HG03521 (cell line): ENCODE measurements at regions not wholly inside any gene's neighbourhood (a gene's known extent, or its start where the extent isn't known, plus 50 kb on each side); places are given as distances from the start of the nearest gene placed in this dataset.
"Not testable (repeated sequence)": the region's sequence is repeated elsewhere in the genome, so short reads cannot be mapped to it uniquely, and the experiment has no call there.

Experiments
- ATAC-seq: cut with Tn5 transposase; IDR thresholded peaks from one replicate; pipeline ENCODE4 v1.9.1; 2021; ENCODE audit warnings: mild to moderate bottlenecking, moderate library complexity; ENCODE audit not compliant: unreplicated experiment

DNA sequence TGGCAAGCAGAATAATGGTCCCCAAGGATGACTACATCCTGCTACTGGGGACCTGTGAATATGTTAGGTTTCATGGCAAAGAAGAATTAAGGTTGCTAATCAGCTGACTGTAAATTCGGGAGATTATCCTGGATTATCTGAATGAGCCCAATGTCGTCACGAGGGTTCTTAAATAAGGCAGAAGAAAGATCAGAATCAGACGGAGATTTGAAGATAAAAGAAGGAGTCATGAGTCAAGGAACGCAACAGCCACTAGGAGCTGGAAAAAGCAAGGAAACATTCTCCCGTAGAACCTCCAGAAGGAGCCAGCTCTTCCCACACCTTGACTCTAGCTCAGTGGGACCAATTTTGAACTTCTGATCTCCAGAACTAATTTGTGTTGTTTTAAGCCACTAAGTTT, 82.9 kb upstream of the APBB1IP start:
- ATAC-seq, result no peak

DNA sequence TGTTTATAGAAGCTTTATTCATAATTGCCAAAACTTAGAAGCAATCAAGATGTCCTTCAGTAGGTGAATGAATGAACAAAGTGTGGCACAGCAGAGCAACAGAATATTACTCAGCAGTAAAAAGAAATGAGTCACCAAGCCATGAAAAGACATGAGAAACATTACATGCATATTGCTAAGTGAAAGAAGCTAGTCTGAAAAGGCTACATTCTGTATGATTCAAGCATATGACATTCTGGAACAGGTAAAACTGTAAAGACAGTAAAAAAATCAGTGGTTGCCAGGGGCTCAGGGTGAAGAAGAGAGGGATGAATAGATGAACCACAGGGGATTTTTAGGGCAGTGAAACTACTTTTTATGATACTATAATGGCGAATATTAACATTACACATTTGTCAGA, 80.9 kb upstream of the APBB1IP start:
- no peak for ATAC-seq

DNA sequence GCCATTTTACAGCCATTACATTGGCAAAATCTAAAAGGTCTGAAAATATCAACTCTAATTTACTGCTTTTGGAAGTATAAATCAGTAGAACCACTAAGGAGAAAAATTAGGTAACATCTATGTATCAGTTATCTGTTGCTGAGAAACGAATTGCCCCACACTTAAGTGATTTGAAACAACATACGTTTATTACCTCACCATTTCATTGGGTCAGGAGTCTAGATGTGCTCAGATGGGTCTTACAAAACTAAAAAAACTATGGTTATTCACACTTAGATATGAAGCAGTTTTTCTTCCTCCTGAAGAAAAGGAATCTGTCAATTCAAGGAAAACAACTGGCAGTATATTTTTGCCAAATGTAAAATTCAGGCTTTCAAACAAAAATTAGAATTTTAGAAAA, 80.1 kb upstream of the APBB1IP start:
- no peak for ATAC-seq

DNA sequence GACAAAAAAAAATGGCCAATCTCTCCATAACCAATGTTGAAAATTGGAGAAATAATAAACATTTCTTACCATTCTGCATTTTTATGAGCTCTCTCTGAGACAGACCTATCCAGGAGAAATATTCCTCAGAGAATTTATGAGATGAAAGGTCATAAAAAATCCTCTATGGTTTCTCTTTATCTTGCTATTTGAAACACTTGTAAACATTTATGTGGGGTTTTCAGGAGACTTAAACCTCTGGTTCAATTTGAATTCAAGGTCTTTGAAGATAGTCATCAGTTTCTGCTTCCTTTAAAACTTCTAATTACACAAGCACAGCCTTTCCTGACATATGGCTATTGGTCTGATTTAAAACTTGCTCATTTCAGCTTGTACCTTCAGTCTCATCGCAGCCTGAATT, 78.5 kb upstream of the APBB1IP start:
- no peak for ATAC-seq

DNA sequence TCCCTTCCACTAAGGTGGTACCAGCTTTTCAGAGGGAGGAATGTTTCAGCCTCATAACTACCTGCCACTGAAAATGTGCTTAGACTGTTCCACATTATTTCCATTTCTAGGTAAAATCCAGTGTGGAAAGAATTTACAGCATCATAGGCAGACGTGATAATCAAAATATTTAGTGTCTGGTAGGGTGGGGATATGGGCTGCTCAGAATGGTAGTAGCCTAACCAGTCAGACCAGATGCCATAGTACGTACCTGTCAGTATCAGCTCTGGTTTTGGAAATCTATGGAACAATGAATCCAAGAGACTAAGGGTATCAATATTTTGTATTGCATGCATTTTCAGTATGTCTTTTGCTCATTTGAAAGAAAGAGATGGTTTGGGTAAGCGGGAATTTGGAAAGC, 76.8 kb upstream of the APBB1IP start:
- no peak for ATAC-seq

DNA sequence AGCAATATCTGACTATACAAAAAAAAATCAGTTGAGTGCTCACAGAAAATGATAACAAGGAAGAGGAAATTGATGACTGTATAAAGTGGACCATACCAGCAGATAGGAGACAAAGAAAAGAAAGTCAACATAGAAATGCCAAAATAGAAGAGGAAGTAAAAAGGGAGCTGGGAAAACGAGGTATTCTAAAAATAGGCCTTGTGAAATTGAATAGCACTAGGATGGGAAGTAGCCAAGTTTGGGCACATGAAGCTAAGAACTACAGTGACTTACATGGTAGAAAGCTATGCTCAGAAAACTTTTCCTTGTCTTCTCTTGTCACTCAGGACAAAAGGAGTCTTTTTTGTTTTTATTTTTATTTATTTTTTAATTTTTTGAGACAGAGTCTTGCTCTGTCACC, 76.2 kb upstream of the APBB1IP start:
- no peak for ATAC-seq

DNA sequence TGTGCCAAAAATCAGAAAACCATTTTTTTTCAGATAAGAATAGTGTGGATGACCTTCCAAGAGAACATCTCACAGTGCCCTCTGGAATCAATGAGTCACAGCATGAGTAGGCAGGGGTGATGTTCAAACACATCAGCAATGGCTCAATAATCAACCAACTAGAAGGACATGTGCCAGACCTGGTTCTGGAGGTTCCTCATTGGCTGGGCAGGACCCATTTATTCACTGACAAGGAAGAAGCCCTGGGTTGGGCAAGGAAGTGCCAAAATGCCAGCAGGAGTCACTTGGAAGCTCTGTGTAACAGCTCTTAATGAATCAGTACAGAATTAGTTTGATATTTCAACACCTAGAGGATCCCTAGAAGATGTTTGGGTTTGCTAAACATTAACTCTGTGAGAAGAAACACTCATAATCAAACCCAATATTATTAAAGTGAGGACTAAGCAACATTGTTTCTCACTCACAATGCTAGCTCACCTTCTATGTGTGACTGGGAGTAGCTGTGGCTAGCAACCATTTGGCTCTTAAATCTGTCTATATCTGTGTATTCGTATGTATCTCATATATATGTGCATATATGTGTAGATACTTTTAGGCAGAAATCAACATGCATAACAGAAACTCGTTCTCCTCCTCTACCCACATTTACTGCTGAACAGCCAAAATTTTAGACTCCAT, 72.3 kb upstream of the APBB1IP start:
- no peak for ATAC-seq

DNA sequence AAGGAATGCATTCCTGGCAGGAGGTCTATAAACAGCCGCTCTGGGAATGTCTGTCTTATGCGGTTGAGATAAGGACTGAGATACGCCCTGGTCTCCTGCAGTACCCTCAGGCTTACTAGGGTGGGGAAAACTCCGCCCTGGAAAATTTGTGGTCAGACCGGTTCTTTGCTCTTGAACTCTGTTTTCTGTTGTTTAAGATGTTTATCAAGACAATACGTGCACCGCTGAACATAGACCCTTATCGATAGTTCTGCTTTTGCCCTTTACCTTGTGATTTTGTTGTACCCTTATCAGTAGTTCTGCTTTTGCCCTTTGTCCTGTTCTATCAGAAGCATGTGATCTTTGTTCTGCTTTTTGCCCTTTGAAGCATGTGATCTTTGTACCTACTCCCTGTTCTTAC, 71.1 kb upstream of the APBB1IP start:
- not testable (repeated sequence) for ATAC-seq

DNA sequence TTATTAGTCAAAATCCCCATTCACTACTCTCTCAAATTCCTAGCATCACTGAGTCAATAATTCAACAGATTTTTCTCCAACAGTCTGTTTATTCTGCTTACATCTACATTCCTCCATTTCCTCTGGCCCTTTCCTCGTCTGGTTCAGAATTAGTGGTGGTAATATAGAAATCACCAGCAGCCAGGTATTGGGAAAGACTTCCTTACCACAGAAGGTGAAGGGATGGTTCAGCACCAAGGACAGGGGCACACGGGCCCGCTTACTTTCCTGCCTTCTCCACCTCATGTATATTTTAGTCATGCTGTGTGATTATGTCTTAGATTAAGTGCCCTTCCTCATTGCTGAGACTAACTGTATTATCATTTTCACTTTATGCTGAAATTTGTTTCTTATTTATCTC, 70.4 kb upstream of the APBB1IP start:
- no peak for ATAC-seq

DNA sequence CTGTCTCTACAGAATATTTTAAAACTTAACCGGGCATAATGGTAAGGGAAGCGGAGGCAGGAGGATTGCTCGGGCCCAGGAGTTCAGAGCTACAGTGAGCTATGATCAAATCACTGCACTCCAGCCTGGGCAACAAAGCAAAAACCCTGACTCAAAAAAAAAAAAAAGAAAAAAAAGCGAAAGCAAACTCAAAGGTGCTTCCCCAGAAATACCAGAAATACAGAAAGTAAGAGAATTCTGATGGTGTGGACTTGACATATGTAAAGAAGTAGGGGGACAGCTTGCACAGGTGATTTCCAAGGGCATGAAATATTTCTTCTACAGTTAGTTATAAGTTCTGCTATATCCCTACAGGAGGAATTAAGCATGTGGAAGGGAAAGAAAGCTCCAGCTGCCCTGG, 69.7 kb upstream of the APBB1IP start:
- ATAC-seq, result peak; percentile 33

DNA sequence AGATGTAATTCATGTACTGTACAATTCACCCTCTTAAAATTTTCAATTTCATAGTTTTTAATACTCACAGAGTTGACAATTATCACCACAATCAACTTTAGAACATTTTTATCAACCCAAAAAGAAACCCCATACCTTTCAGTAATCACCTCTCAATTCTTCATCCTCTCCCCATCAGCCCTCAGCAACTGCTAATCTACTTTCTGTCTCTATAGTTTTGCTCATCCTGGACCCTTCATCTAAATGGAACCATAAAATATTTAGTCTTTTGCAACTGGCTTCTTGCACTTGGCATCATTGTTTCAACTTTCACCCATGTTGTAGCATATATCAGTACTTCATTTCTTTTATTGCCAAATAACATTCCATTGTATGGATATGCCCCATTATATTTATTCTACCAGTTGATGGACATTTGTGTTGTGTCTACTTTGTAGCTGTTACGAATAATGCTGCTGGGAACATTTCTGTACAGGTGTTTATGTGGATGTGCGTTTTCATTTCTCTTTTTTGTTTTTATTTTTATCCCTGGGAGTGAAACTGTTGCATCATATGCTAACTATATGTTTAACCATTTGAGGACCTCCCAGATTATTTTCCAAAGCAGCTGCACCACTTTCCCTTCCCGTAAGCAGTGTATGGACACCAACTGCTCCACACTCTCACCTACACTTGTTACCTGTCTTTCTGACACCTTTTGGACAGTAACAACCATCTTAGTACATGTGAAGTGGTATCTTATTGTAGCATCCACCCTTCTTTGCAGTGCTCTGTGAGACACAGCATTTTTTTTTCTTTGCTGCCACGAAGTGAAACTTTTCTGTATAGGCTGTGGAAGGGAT, 65.4 kb upstream of the APBB1IP start:
- ATAC-seq, result peak; percentile 66

DNA sequence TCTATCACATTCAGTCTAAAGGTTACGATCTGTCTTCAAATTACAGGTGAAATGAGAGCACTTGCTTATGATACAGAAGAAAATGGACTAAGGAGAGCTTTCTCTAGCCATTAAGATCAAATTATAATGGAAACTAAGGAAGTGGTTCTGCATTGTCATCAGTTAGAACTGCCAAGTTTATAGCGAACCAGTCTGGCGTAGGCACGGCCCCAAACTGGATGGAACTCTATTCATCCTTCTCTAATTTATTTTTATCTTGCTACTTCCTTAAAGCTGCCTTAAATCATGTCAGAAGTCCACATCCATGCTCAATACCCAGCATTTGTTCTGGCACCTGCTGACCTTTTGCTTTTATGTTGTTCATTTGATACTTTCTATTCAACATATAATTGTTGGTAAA, 63.7 kb upstream of the APBB1IP start:
- no peak for ATAC-seq

DNA sequence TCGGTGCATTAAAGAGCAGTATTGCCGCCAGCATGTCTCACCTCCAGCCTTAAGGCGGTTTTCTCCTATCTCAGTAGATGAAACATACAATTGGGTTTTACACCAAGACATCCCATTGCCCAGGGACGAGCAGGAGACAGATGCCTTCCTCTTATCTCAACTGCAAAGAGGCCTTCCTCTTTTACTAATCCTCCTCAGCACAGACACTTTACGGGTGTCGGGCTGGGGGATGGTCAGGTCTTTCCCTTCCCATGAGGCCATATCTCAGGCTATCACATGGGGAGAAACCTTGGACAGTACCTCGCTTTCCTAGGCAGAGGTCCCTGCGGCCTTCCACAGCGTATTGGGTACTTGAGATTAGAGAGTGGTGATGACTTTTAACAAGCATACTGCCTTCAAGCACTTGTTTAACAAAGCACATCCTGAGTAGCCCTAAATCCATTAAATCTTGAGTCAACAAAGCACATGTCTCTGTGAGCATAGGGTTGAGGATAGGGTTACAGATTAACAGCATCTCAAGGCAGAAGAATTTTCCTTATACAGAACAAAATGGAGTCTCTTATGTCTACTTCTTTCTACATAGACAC, 60.8 kb upstream of the APBB1IP start:
- not testable (repeated sequence) for ATAC-seq

DNA sequence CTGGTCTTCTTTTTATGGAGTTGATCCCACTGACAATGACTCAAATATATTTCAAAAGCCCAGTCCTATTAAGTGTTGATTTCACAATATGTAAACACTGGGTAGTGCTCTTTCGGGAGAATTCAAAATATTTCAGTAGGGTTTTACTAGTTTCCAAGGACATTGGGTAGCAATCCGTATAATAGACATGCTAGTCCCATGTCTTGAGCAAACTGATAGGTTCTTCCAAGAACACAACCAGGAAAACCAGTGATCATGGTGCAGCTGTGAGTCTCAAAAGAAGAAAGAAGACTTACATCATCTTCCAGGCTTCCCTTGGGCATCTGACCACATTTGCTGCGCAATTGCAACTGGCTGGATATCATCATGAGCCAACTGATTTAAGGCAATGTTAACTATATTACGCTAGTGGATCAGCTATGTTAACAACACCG, 59.3 kb upstream of the APBB1IP start:
- ATAC-seq, result no peak

DNA sequence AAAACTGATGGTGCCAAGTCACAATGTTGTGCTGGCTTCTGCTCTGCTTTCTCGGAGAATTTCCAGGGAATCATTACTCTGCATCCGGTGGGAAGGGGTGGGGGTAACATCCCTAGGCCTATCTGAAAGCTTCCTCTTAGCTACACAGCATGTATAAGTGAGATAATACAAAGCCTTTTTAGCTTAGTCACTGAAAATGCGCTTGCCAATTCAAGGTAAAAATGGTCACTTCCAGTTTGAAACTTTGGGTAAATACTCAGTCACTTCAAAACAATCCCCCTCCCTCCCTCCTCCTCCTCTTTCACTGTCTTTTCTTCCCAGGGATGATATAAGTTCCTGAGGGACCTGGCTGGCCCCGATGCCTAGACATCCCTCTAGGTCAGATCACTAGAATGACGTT, 57.3 kb upstream of the APBB1IP start:
- no peak for ATAC-seq

DNA sequence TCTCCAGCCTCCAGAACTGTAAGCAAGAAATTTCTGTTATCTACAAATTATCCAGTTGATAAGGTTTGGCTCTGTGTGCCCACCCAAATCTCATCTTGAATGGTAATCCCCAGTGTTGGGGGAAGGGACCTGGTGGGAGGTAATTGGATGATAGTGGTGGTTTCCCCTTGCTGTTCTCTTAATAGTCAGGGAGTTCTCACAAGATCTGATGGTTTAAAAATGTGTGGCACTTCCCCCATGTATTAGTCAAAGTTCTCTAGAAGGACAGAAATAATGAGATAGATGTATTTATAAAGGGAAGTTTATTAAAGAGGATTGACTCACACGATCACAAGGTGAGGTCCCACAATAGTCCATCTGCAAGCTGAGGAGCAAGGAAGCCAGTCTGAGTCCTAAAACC, 56.2 kb upstream of the APBB1IP start:
- ATAC-seq, result no peak

DNA sequence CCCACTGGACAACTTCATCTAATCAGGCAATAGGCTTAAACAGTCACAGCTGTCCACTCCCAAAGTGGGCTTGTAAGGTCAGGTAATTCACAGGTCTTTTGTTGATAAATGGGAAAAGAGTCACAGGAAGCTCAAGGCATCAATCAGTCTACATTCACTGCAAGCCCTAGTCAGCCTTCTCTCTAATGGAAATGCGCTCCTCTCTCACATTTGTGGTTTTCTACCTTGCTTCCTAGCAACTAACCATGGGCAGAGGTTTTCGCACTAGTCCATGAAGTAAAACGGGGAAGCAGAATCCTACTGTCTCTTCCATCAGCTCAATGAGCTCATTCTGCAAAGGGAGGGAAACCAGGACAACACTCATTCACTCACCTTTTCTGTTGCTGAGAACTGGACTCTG, 53.5 kb upstream of the APBB1IP start:
- no peak for ATAC-seq

DNA sequence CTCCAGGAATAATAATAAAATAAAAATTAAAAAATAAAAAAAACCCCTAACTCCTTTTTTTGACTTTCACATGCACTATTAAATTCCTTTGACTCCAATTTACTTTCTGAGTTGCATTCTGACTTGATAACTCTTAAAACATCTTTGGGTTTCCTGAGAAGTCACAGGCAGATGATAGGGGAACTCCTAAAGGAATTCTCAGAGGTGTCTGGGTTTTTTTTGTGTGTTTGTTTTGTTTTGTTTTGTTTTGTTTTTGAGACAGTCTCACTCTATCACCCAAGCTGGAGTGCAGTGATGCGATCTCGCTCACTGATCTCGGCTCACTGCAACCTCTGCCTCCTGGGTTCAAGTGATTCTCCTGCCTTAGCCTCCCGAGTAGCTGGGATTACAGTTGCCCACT, 52.7 kb upstream of the APBB1IP start:
- ATAC-seq, result no peak

DNA sequence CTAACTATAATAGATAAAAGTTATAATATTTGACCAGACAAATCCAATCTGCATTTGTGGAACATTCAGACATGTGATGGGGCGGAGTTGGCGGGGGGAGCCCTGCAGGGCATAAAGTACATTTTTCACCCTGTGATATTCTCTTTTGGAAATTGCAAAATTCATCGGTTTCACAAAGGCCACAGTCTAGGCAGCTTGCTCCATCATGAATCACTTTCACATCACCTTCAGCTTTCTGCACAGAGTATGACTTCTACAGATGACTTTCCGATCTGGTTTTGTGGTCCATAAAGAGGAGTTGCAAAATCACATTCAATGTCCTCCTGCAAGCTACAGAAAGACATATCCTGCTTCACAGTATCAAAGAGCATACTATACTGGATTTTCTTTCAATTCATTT, 51.4 kb upstream of the APBB1IP start:
- no peak for ATAC-seq
